ENCODE measurements at regions not wholly inside any gene's neighbourhood (a gene's known extent, or its start where the extent isn't known, plus 50 kb on each side); places are given as distances from the start of the nearest gene placed in this dataset.
"Not testable (repeated sequence)": the region's sequence is repeated elsewhere in the genome, so short reads cannot be mapped to it uniquely, and the experiment has no call there.

DNA sequence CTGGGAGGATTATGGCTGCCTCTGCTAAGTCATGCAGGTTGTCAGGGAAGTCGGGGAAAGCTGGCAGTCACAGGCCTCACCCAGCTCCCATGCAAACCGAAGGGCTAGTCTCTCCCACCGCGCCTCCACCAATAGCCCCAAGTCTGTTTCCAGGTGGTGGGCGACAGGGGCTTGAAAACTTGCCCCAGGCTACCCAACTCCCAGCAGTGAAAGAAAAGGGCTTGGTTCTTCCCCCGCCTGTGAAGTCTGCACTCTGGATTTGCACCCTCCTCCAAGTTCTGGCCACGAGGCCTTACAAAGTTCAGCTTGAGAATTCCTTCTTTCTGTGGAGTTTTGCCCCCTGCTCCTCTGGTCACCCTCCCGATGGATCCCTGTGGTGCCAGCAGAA, 99.9 kb upstream of the CHST15 start:
- no peak overlapping the region for H3K27ac Mint-ChIP-seq
- CTCF ChIA-PET = interaction anchor here (0.8 to 3.2 kb wide), 19 partner anchors 9 to 325 kb away, joined by 3 to 24 read pairs (median 3); no protein-coding TSS in a partner anchor
- TF ChIP-seq MYBL2 (CRISPR knock-in tag; IDR thresholded peaks at IDR 0.05) = no peak
- TF ChIP-seq, protein P1, sequence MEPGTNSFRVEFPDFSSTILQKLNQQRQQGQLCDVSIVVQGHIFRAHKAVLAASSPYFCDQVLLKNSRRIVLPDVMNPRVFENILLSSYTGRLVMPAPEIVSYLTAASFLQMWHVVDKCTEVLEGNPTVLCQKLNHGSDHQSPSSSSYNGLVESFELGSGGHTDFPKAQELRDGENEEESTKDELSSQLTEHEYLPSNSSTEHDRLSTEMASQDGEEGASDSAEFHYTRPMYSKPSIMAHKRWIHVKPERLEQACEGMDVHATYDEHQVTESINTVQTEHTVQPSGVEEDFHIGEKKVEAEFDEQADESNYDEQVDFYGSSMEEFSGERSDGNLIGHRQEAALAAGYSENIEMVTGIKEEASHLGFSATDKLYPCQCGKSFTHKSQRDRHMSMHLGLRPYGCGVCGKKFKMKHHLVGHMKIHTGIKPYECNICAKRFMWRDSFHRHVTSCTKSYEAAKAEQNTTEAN (CRISPR knock-in tag; IDR thresholded peaks at IDR 0.05) = no peak
- no peak overlapping the region for H3K4me3 Mint-ChIP-seq
- H3K27me3 Mint-ChIP-seq (ENCODE audit: low read depth) = peaks cover 5% of the 10 kb centered on the region
- H3K9me3 Mint-ChIP-seq = peaks cover 8% of the 10 kb centered on the region
- ATAC-seq = no peak
- POLR2A ChIA-PET = no interaction called here
- H3K36me3 Mint-ChIP-seq = no peaks in the 10 kb centered on the region
- DNase-seq (ENCODE audit: low spot score) = no peak
- peaks cover 7% of the 10 kb centered on the region for H3K4me1 Mint-ChIP-seq

GRCh38 chr10:124192664-124193308, 99.4 kb upstream of the CHST15 start:
- POLR2A ChIA-PET = not testable (repeated sequence)
- DNase-seq (ENCODE audit: low spot score) = peak; percentile 52

GRCh38 chr10:124190476-124190875, 97.1 kb upstream of the CHST15 start:
- POLR2A ChIA-PET; ATAC-seq; H3K4me3 Mint-ChIP-seq; DNase-seq (ENCODE audit: low spot score); H3K9me3 Mint-ChIP-seq; H3K36me3 Mint-ChIP-seq; H3K27me3 Mint-ChIP-seq (ENCODE audit: low read depth); CTCF ChIA-PET; H3K27ac Mint-ChIP-seq; H3K4me1 Mint-ChIP-seq: not testable (repeated sequence)

More at GRCh38 chr10:124192664-124193308, 99.4 kb upstream of the CHST15 start:
- H3K4me3 Mint-ChIP-seq; H3K9me3 Mint-ChIP-seq; H3K4me1 Mint-ChIP-seq; H3K36me3 Mint-ChIP-seq; H3K27me3 Mint-ChIP-seq (ENCODE audit: low read depth); ATAC-seq; H3K27ac Mint-ChIP-seq: not testable (repeated sequence)
- CTCF ChIA-PET = interaction anchor here (0.6 to 3.2 kb wide), 20 partner anchors 9 to 325 kb away, joined by 3 to 24 read pairs (median 3); no protein-coding TSS in a partner anchor
- TF ChIP-seq, protein P2, sequence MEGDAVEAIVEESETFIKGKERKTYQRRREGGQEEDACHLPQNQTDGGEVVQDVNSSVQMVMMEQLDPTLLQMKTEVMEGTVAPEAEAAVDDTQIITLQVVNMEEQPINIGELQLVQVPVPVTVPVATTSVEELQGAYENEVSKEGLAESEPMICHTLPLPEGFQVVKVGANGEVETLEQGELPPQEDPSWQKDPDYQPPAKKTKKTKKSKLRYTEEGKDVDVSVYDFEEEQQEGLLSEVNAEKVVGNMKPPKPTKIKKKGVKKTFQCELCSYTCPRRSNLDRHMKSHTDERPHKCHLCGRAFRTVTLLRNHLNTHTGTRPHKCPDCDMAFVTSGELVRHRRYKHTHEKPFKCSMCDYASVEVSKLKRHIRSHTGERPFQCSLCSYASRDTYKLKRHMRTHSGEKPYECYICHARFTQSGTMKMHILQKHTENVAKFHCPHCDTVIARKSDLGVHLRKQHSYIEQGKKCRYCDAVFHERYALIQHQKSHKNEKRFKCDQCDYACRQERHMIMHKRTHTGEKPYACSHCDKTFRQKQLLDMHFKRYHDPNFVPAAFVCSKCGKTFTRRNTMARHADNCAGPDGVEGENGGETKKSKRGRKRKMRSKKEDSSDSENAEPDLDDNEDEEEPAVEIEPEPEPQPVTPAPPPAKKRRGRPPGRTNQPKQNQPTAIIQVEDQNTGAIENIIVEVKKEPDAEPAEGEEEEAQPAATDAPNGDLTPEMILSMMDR (IDR thresholded peaks at IDR 0.05) = peak; percentile 31; the same call in 1 of the 2 replicates

- Mint-ChIP-seq H3K4me3 (no peak overlapping the region), H3K36me3 (no peaks in the 10 kb centered on the region), H3K27me3 (ENCODE audit: low read depth) (peaks cover 5% of the 10 kb centered on the region), H3K4me1 (0 out of 2 replicates have a peak, but pooled peaks cover 5% of the 10 kb centered on the region), H3K27ac (no peak overlapping the region), H3K9me3 (no peaks in the 10 kb centered on the region)
- no peak for ATAC-seq
- CTCF ChIA-PET = no interaction called here
- no peak for TF ChIP-seq CREM (CRISPR knock-in tag; IDR thresholded peaks at IDR 0.05)
- TF ChIP-seq, protein P3, sequence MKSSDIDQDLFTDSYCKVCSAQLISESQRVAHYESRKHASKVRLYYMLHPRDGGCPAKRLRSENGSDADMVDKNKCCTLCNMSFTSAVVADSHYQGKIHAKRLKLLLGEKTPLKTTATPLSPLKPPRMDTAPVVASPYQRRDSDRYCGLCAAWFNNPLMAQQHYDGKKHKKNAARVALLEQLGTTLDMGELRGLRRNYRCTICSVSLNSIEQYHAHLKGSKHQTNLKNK (CRISPR knock-in tag; IDR thresholded peaks at IDR 0.05) = no peak
- TF ChIP-seq ZNF671 (CRISPR knock-in tag; IDR thresholded peaks at IDR 0.05) = no peak
- TF ChIP-seq, protein P4, sequence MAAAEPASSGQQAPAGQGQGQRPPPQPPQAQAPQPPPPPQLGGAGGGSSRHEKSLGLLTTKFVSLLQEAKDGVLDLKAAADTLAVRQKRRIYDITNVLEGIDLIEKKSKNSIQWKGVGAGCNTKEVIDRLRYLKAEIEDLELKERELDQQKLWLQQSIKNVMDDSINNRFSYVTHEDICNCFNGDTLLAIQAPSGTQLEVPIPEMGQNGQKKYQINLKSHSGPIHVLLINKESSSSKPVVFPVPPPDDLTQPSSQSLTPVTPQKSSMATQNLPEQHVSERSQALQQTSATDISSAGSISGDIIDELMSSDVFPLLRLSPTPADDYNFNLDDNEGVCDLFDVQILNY (CRISPR knock-in tag; IDR thresholded peaks at IDR 0.05) = no peak
- DNase-seq (ENCODE audit: low spot score) = no peak
- POLR2A ChIA-PET = no interaction called here
Measured at GRCh38 chr10:124186956-124187355, 93.6 kb upstream of the CHST15 start.

DNA sequence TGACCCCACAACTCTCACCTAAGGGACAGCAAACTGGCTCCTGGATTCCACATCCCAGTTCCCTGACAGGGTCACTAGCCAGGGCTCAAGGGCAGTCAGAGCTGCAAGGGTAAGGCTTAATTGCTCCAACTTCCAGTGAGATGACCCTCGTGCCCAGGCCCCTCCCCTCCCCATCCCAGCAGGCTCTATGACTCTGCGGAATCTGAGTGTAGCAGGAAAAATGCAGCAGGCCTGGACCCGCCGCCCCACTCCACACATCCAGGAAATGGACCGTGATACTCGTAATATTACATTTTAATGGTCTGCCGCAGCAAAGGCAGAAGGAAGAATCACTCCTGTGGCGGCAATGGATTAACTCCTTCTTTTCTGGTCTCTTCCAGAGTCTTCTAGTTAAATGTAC, 91.7 kb upstream of the CHST15 start:
- no peak overlapping the region for H3K27ac Mint-ChIP-seq
- ChIA-PET POLR2A (no interaction called here), CTCF (no interaction called here)
- H3K4me3 Mint-ChIP-seq = no peak overlapping the region
- H3K4me1 Mint-ChIP-seq = 0 out of 2 replicates have a peak, but pooled peaks cover 5% of the 10 kb centered on the region
- no peaks in the 10 kb centered on the region for H3K9me3 Mint-ChIP-seq
- peaks cover 7% of the 10 kb centered on the region for H3K27me3 Mint-ChIP-seq (ENCODE audit: low read depth)
- H3K36me3 Mint-ChIP-seq = no peaks in the 10 kb centered on the region
- ATAC-seq (peak; percentile 36; the same call in 1 of the 2 replicates), DNase-seq (ENCODE audit: low spot score) (no peak)
- TF ChIP-seq ZNF121 (CRISPR knock-in tag; IDR thresholded peaks at IDR 0.05) (no peak), ERG (CRISPR knock-in tag; IDR thresholded peaks at IDR 0.05) (no peak), CREB1 (CRISPR knock-in tag; IDR thresholded peaks at IDR 0.05) (no peak), ZSCAN18 (CRISPR knock-in tag; IDR thresholded peaks at IDR 0.05) (no peak), ZNF396 (CRISPR knock-in tag; IDR thresholded peaks at IDR 0.05; ENCODE audit: borderline replicate concordance) (no peak), TCF7 (CRISPR knock-in tag; IDR thresholded peaks at IDR 0.05; ENCODE audit: low read depth) (no peak)
- TF ChIP-seq, protein P5, sequence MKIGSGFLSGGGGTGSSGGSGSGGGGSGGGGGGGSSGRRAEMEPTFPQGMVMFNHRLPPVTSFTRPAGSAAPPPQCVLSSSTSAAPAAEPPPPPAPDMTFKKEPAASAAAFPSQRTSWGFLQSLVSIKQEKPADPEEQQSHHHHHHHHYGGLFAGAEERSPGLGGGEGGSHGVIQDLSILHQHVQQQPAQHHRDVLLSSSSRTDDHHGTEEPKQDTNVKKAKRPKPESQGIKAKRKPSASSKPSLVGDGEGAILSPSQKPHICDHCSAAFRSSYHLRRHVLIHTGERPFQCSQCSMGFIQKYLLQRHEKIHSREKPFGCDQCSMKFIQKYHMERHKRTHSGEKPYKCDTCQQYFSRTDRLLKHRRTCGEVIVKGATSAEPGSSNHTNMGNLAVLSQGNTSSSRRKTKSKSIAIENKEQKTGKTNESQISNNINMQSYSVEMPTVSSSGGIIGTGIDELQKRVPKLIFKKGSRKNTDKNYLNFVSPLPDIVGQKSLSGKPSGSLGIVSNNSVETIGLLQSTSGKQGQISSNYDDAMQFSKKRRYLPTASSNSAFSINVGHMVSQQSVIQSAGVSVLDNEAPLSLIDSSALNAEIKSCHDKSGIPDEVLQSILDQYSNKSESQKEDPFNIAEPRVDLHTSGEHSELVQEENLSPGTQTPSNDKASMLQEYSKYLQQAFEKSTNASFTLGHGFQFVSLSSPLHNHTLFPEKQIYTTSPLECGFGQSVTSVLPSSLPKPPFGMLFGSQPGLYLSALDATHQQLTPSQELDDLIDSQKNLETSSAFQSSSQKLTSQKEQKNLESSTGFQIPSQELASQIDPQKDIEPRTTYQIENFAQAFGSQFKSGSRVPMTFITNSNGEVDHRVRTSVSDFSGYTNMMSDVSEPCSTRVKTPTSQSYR (CRISPR knock-in tag; IDR thresholded peaks at IDR 0.05) = no peak

Data from WTC11 (cell line).